PC-9 (cell line): ENCODE measurements at regions not wholly inside any gene's neighbourhood (a gene's known extent, or its start where the extent isn't known, plus 50 kb on each side); places are given as distances from the start of the nearest gene placed in this dataset.
"Not testable (repeated sequence)": the region's sequence is repeated elsewhere in the genome, so short reads cannot be mapped to it uniquely, and the experiment has no call there.

Source experiments
- BruUV-seq: library from RNA; stranded (reverse); fragments of 400-500 nt; replicated peaks from 2 replicates; lab custom pipeline; 2021; lab: Mats Ljungman, UMichigan
- CTCF ChIA-PET: fragments of 300-600 bp; sonication (Branson Sonifier 250); formaldehyde crosslinking; loops from one replicate; lab custom pipeline; 2022; ENCODE audit warnings: antibody characterized with exemption; lab: Charles Lee
- POLR2A ChIA-PET: fragments of 300-600 bp; sonication (Branson Sonifier 250); formaldehyde crosslinking; loops from one replicate; lab custom pipeline; 2022; ENCODE audit warnings: antibody characterized with exemption; ENCODE audit not compliant: unreplicated experiment; lab: Charles Lee
- DNase-seq, 2 experiments: peaks; one replicate each; pipeline versions ENCODE4 v3.0.0 to v3.0.0-alpha.2; 2015 to 2022; ENCODE audit warnings: mixed read lengths in 1 of 2
- H2AFZ ChIP-seq: fragments of 200-600 bp; sonication (generic); 2 replicates; pipeline ENCODE4 v1.8.1; 2017; ENCODE audit warnings: antibody characterized with exemption
- H3F3A ChIP-seq: fragments of 200-600 bp; sonication (generic); 2 replicates; pipeline ENCODE4 v1.8.1; 2017; ENCODE audit warnings: antibody characterized with exemption, mild to moderate bottlenecking, low read depth; ENCODE audit not compliant: insufficient read depth
- H3K27ac ChIP-seq: fragments of 200-600 bp; sonication (generic); 2 replicates; pipeline ENCODE4 v1.6.1; 2016; ENCODE audit warnings: mixed run types
- H3K27me3 ChIP-seq: fragments of 200-600 bp; sonication (generic); 2 replicates; pipeline ENCODE4 v1.6.1; 2016; ENCODE audit warnings: low read depth, mixed run types; ENCODE audit not compliant: insufficient read depth
- H3K36me3 ChIP-seq: fragments of 200-600 bp; sonication (generic); 2 replicates; pipeline ENCODE4 v1.6.1; 2016; ENCODE audit warnings: low read depth, mixed run types
- H3K4me1 ChIP-seq: fragments of 200-600 bp; sonication (generic); replicated peaks from 2 replicates; pipeline ENCODE4 v1.6.1; 2016; ENCODE audit warnings: mixed run types; ENCODE audit not compliant: insufficient read depth
- H3K4me2 ChIP-seq: fragments of 200-600 bp; sonication (generic); 2 replicates; pipeline ENCODE4 v1.6.1; 2017; ENCODE audit warnings: mixed run types
- H3K4me3 ChIP-seq: fragments of 200-600 bp; sonication (generic); 2 replicates; pipeline ENCODE4 v1.6.1; 2016; ENCODE audit warnings: mixed run types
- H3K79me2 ChIP-seq: fragments of 200-600 bp; sonication (generic); 2 replicates; pipeline ENCODE4 v1.6.1; 2017; ENCODE audit warnings: low read depth, mixed run types
- H3K9me2 ChIP-seq: fragments of 200-600 bp; sonication (generic); 2 replicates; pipeline ENCODE4 v1.8.1; 2017; ENCODE audit warnings: mild to moderate bottlenecking; ENCODE audit not compliant: insufficient read depth
- H3K9me3 ChIP-seq: fragments of 200-600 bp; sonication (generic); 2 replicates; pipeline ENCODE4 v1.8.1; 2016; ENCODE audit warnings: low read depth; ENCODE audit not compliant: insufficient read depth
- H4K20me1 ChIP-seq: fragments of 200-600 bp; sonication (generic); 2 replicates; pipeline ENCODE4 v1.8.1; 2017; ENCODE audit not compliant: insufficient read depth
- EZH2 ChIP-seq: fragments of 200-600 bp; sonication (generic); IDR thresholded peaks from 2 replicates; pipeline ENCODE4 v1.8.0; 2017; ENCODE audit warnings: antibody characterized with exemption, low read depth
- intact Hi-C: fragments of 100-400 bp; cut with micrococcal nuclease; formaldehyde crosslinking; loops from one replicate; pipeline ENCODE4 v1.10.0; 2022; ENCODE audit not compliant: unreplicated experiment
- TF ChIP-seq, protein P1 (sequence below): fragments of 200-600 bp; sonication (generic); conservative IDR thresholded peaks from 2 replicates; pipeline ENCODE4 v1.6.1; 2017; ENCODE audit warnings: mixed run types, antibody characterized with exemption, mild to moderate bottlenecking, moderate library complexity

DNA sequence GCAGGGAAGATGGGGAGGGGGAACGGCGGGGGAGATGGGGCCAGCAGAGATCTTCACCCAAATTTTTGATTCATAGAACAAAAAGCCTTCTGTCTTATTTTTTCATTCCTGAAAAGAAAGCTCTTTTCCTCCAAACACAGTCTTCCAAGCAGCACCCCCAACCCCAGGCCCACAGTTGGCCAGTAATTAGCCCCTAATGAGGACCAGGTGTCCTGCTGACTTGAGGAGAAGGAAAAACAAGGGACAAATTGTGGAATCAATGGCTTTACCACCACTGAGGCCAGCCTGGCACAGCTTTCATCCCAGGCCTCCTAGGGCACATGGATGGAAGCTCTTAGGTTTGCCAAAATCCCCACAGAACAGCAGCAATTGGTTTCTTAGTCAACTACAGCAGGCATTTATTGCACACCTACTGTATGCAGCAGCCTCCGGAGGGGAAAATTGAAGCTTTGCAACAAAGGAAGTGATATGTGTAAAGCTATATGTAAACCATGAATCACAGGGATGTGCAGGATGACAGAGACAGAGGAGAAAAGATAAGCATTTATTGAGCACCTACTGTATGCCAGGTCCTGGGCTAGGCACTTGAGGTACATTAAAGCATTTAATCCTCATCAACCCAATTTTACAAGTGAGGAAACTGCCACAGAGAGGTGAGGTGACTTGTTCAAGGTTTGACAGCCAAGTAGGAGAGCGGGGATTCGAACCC, 199.5 kb downstream of the TBC1D2B start:
- Histone ChIP-seq H3F3A (0 out of 2 replicates have a peak, but pooled peaks cover 3% of the 10 kb centered on the region), H3K27me3 (no peaks in the 10 kb centered on the region), H3K4me3 (no peak overlapping the region), H3K36me3 (no peaks in the 10 kb centered on the region), H3K27ac (no peak overlapping the region), H3K9me3 (no peaks in the 10 kb centered on the region), H3K4me1 (peaks cover 9% of the 10 kb centered on the region; the same call in 1 of the 2 replicates), H4K20me1 (no peaks in the 10 kb centered on the region), H3K4me2 (no peak overlapping the region), H3K79me2 (no peaks in the 10 kb centered on the region), H3K9me2 (no peaks in the 10 kb centered on the region), H2AFZ (no peak overlapping the region)
- intact Hi-C loops: loop anchor here (5.0 kb wide), 1 partner anchor 246 kb away; the partner anchor contains the start of gene LINGO1
- BruUV-seq: no TSS peak
- DNase-seq: no peak
- TF ChIP-seq, protein P1, sequence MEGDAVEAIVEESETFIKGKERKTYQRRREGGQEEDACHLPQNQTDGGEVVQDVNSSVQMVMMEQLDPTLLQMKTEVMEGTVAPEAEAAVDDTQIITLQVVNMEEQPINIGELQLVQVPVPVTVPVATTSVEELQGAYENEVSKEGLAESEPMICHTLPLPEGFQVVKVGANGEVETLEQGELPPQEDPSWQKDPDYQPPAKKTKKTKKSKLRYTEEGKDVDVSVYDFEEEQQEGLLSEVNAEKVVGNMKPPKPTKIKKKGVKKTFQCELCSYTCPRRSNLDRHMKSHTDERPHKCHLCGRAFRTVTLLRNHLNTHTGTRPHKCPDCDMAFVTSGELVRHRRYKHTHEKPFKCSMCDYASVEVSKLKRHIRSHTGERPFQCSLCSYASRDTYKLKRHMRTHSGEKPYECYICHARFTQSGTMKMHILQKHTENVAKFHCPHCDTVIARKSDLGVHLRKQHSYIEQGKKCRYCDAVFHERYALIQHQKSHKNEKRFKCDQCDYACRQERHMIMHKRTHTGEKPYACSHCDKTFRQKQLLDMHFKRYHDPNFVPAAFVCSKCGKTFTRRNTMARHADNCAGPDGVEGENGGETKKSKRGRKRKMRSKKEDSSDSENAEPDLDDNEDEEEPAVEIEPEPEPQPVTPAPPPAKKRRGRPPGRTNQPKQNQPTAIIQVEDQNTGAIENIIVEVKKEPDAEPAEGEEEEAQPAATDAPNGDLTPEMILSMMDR: no peak
- TF ChIP-seq EZH2: no peak
- POLR2A ChIA-PET: no interaction called here
- CTCF ChIA-PET: no interaction called here

DNA sequence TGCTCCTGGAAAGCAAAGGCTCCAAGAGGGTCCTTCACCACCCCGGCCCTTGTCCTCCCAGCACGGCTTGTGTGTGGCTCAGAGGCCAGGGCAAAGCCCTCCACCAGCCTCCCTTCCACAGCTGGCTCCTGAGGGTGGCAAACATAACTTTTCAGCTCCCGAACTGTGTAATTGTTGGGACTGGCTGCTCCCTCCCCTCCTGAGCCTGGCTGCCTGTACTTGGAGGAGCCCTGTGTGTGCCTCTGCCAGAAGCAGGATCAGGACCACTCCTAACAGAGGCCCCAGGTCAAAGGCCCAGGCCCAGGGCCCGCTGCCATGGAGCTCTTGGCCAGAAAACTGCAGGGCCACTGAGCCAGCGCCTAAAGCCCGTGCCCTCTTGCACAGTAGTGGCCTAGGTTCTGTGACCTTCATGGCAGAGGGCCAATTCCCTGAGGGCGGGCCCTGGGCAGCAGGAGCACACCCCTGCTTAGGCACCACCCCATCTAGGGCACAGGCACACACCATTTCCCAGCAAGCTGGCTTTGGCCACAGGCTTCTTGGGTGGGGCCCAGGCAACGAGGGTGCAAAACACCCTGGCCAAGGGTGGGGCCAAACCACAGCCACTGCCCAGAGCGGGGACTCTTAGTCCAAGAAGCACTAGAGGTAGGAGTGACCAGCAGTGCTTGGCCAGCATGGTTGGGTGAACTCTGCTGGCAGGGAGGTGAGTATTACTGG, 201.2 kb downstream of the TBC1D2B start:
- H3K36me3 ChIP-seq, H3F3A ChIP-seq, H3K27me3 ChIP-seq, H3K4me1 ChIP-seq, H3K4me3 ChIP-seq, BruUV-seq, H3K9me2 ChIP-seq, H4K20me1 ChIP-seq, CTCF ChIA-PET, H3K4me2 ChIP-seq, H2AFZ ChIP-seq, H3K27ac ChIP-seq, H3K79me2 ChIP-seq, H3K9me3 ChIP-seq: not testable (repeated sequence)
- peak in 1 of 2 experiments; percentile 26 for DNase-seq
- intact Hi-C loops: loop anchor here (5.0 kb wide), 1 partner anchor 244 kb away; the partner anchor contains the start of gene LINGO1
- POLR2A ChIA-PET: interaction anchor here (0.6 kb wide), 1 partner anchor 422 kb away, joined by 3 read pairs; no protein-coding TSS in a partner anchor

DNA sequence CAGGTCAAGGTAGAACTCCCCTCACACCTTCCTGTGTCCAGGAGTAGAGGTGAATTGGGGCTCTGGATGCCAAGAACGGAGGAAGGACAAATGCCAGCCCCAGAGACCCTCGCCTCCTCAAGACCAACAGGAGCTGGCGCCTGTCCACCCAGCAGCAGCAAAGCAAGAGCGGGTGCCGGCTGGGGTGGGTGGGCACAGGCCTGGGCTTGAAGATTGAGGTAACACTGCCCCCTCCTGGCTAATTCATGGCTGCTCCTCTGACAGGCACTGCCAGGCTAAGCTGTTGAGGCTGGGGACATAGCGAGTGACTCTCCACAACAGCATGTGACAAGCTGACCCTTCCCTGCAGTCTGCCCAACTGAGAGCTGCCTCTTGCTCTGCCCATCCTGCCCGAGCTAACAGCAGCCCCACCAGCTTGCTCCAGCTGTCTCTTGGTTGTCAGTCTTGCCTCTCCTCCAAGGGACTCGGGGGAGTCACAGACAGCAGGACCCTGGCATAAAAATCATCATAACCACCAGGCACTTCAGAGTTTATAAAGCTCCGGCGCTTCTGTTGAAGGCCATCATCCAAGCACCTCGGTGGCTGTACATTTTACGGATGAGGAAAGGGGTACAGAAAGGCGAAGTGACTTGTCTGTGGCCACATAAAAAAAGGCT, 202.3 kb downstream of the TBC1D2B start:
- intact Hi-C loops: loop anchor here (5.0 kb wide), 1 partner anchor 243 kb away; the partner anchor contains the start of gene LINGO1
- H3K4me1 ChIP-seq, H3K4me3 ChIP-seq, H3K36me3 ChIP-seq, H2AFZ ChIP-seq, H3K79me2 ChIP-seq, CTCF ChIA-PET, H4K20me1 ChIP-seq, H3K4me2 ChIP-seq, H3K27ac ChIP-seq, H3K9me3 ChIP-seq, H3K27me3 ChIP-seq, H3F3A ChIP-seq, H3K9me2 ChIP-seq, BruUV-seq: not testable (repeated sequence)
- DNase-seq: peak in 1 of 2 experiments; percentile 41
- TF ChIP-seq, protein P1: peak; percentile 62
- POLR2A ChIA-PET: interaction anchor here (0.6 kb wide), 1 partner anchor 423 kb away, joined by 3 read pairs; no protein-coding TSS in a partner anchor
